ENCODE measurements at regions not wholly inside any gene's neighbourhood (a gene's known extent, or its start where the extent isn't known, plus 50 kb on each side); places are given as distances from the start of the nearest gene placed in this dataset.
"Not testable (repeated sequence)": the region's sequence is repeated elsewhere in the genome, so short reads cannot be mapped to it uniquely, and the experiment has no call there.

GRCh38 chr5:98319299-98320011, 454.0 kb upstream of the RGMB start:
- CTCF ChIA-PET = interaction anchor here (1.6 kb wide), 1 partner anchor 16 kb away, joined by 3 read pairs; no protein-coding TSS in a partner anchor
- no peaks in the 10 kb centered on the region for H3K27me3 Mint-ChIP-seq
- H3K4me3 Mint-ChIP-seq = no peak overlapping the region
- intact Hi-C loops (cut with DNase I, micrococcal nuclease) = no loop called here
- DNase-seq (no peak), ATAC-seq (peak; percentile 57)
- H3K4me1 Mint-ChIP-seq = no peaks in the 10 kb centered on the region
- POLR2A ChIA-PET = interaction anchor here (0.6 kb wide), 1 partner anchor 1437 kb away, joined by 3 read pairs; no protein-coding TSS in a partner anchor
- no peak overlapping the region for H3K27ac Mint-ChIP-seq
- H3K36me3 Mint-ChIP-seq (ENCODE audit: low read depth) = no peaks in the 10 kb centered on the region
- H3K9me3 Mint-ChIP-seq (ENCODE audit: low read depth) = no peaks in the 10 kb centered on the region

DNA sequence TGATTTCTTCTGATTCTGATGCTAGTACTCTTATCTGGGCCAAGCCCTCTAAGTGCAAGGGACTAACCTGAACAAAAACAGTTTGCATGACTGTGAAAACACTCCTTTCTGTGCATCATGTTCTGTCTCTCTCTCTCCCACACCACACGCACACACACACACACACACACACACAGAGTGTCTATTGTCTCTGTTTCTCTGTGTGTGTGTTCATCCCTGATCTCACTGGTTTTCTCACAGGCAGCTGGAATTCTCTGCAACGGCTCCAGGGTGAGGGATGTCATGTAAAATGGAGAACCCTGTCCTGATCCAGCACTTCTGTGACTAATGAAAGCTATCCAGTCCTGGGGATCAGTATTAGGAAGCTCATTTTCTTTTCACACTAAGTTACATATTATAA, 453.1 kb upstream of the RGMB start:
- H3K27me3 Mint-ChIP-seq = no peaks in the 10 kb centered on the region
- H3K9me3 Mint-ChIP-seq (ENCODE audit: low read depth) = no peaks in the 10 kb centered on the region
- no peak for ATAC-seq
- DNase-seq = no peak
- no peaks in the 10 kb centered on the region for H3K36me3 Mint-ChIP-seq (ENCODE audit: low read depth)
- H3K4me1 Mint-ChIP-seq = no peaks in the 10 kb centered on the region
- no peak overlapping the region for H3K4me3 Mint-ChIP-seq
- intact Hi-C loops (cut with DNase I, micrococcal nuclease) = no loop called here
- ChIA-PET POLR2A (no interaction called here), CTCF (interaction anchor here (0.5 kb wide), 1 partner anchor 645 kb away, joined by 3 read pairs; no protein-coding TSS in a partner anchor)
- no peak overlapping the region for H3K27ac Mint-ChIP-seq

DNA sequence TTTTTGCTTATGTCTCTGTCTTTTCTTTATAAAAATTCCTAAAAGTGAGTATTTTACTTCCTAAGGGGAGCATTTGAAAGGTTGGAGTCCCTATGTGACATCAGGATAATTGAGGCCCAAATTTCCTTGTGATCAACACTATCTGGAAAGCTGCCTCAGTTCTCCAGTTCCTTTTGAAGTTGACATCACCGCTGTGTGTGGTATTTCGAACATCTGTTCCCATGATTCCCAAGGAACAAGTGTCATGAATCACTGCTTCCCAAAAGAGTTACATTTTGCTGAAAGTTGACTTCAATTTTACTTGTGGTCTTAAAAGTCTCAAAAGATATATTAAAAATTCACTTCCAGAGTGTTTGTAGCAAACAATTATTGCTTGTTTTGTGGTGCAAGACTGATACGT, 452.1 kb upstream of the RGMB start:
- Mint-ChIP-seq H3K36me3 (ENCODE audit: low read depth) (no peaks in the 10 kb centered on the region), H3K9me3 (ENCODE audit: low read depth) (no peaks in the 10 kb centered on the region), H3K27me3 (no peaks in the 10 kb centered on the region), H3K27ac (no peak overlapping the region), H3K4me3 (no peak overlapping the region), H3K4me1 (no peaks in the 10 kb centered on the region)
- DNase-seq = no peak
- intact Hi-C loops (cut with DNase I, micrococcal nuclease) = no loop called here
- no peak for ATAC-seq
- POLR2A ChIA-PET = no interaction called here
- CTCF ChIA-PET = no interaction called here

DNA sequence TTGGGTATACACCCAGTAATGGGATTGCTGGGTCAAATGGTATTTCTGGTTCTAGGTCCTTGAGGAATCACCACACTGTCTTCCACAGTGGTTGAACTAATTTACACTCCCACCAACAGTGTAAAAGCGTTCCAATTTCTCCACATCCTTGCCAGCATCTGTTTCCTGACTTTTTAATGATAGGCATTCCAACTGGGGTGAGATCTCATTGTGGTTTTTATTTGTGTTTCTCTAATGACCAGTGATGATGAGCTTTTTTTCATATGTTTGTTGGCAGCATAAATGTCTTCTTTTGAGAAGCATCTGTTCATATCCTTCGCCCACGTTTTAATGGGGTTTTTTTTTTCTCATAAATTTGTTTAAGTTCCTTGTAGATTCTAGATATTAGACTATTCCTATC, 448.3 kb upstream of the RGMB start:
- H3K4me3 Mint-ChIP-seq; POLR2A ChIA-PET; H3K36me3 Mint-ChIP-seq (ENCODE audit: low read depth); H3K4me1 Mint-ChIP-seq; H3K9me3 Mint-ChIP-seq (ENCODE audit: low read depth); H3K27ac Mint-ChIP-seq; intact Hi-C loops (cut with DNase I, micrococcal nuclease); ATAC-seq; CTCF ChIA-PET; H3K27me3 Mint-ChIP-seq; DNase-seq: not testable (repeated sequence)

DNA sequence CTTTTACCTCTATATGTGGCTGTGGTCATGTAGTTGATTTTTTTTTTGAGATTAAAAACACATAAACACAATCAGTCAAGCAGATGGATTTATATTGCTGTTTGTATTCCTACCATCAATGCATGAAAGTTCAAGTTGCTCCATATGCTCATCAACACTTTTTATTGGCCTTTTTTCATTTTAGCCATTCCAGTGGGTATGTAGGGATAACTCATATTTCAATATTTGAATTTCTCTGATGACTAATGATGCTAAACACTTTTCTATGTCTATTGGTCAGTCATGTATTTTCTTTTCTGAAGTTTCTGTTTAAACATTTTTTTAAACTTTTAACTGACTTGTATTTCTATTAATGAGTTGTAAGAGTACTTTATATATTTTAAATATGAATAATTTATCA, 445.4 kb upstream of the RGMB start:
- no peak for DNase-seq
- H3K4me1 Mint-ChIP-seq = no peaks in the 10 kb centered on the region
- intact Hi-C loops (cut with DNase I, micrococcal nuclease) = no loop called here
- no peaks in the 10 kb centered on the region for H3K36me3 Mint-ChIP-seq (ENCODE audit: low read depth)
- ChIA-PET CTCF (no interaction called here), POLR2A (no interaction called here)
- no peaks in the 10 kb centered on the region for H3K27me3 Mint-ChIP-seq
- ATAC-seq = no peak
- H3K27ac Mint-ChIP-seq = no peak overlapping the region
- no peaks in the 10 kb centered on the region for H3K9me3 Mint-ChIP-seq (ENCODE audit: low read depth)
- no peak overlapping the region for H3K4me3 Mint-ChIP-seq

GRCh38 chr5:98330871-98331270, 442.6 kb upstream of the RGMB start:
- ATAC-seq = no peak
- H3K4me3 Mint-ChIP-seq = no peak overlapping the region
- no peak overlapping the region for H3K27ac Mint-ChIP-seq
- intact Hi-C loops (cut with DNase I, micrococcal nuclease) = no loop called here
- ChIA-PET POLR2A (no interaction called here), CTCF (interaction anchor here (0.6 kb wide), 1 partner anchor 277 kb away, joined by 3 read pairs; no protein-coding TSS in a partner anchor)
- no peak for DNase-seq
- H3K36me3 Mint-ChIP-seq (ENCODE audit: low read depth) = no peaks in the 10 kb centered on the region
- no peaks in the 10 kb centered on the region for H3K4me1 Mint-ChIP-seq
- H3K27me3 Mint-ChIP-seq = no peaks in the 10 kb centered on the region
- peaks cover 3% of the 10 kb centered on the region for H3K9me3 Mint-ChIP-seq (ENCODE audit: low read depth)

DNA sequence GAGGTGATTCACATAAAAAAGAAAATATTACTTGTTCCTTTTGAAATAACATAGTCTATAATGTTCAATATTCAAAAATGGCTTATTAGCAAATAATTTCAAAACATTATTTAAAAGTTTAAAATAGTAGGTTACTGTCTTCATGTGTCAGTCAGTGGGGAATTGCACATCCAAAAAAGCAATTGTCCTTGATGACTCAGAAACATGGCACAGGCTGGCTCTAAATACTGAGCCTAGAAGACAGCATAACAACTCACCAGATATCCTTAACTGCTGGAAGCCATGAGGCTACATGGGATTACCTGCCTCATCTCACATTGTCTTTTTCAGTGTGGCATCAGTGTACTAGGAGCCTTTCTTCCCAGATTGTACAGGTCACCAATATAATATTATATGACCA, 439.5 kb upstream of the RGMB start:
- intact Hi-C loops (cut with DNase I, micrococcal nuclease) = no loop called here
- ATAC-seq (no peak), DNase-seq (no peak)
- H3K27ac Mint-ChIP-seq = no peak overlapping the region
- no peaks in the 10 kb centered on the region for H3K27me3 Mint-ChIP-seq
- H3K4me1 Mint-ChIP-seq = no peaks in the 10 kb centered on the region
- ChIA-PET POLR2A (no interaction called here), CTCF (no interaction called here)
- H3K36me3 Mint-ChIP-seq (ENCODE audit: low read depth) = no peaks in the 10 kb centered on the region
- H3K4me3 Mint-ChIP-seq = no peak overlapping the region
- peaks cover 3% of the 10 kb centered on the region for H3K9me3 Mint-ChIP-seq (ENCODE audit: low read depth)

DNA sequence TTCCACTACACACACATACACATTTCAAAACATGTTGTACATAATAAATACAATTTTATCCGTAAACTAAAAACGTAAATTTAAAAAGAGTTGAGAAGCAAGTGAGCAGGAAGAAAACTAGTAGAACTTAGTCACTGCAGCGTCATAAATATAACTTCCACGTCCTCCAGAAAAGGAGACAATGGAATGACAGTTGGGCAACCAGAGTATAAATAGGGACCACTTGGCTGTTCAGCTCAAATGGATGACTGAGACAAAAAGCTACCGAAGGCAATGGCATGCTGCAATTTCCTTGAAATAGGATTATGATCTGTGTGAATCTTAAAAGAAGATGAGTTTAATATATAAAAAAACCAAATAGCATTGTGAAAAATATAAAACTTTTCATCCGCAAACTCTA, 438.5 kb upstream of the RGMB start:
- Mint-ChIP-seq H3K27ac (no peak overlapping the region), H3K4me1 (no peaks in the 10 kb centered on the region), H3K27me3 (no peaks in the 10 kb centered on the region), H3K9me3 (ENCODE audit: low read depth) (peaks cover 3% of the 10 kb centered on the region), H3K36me3 (ENCODE audit: low read depth) (no peaks in the 10 kb centered on the region), H3K4me3 (no peak overlapping the region)
- DNase-seq = no peak
- no peak for ATAC-seq
- intact Hi-C loops (cut with DNase I, micrococcal nuclease) = no loop called here
- CTCF ChIA-PET = interaction anchor here (1.0 kb wide), 1 partner anchor 16 kb away, joined by 3 read pairs; no protein-coding TSS in a partner anchor
- POLR2A ChIA-PET = no interaction called here

- H3K36me3 Mint-ChIP-seq (ENCODE audit: low read depth) = no peaks in the 10 kb centered on the region
- ChIA-PET CTCF (no interaction called here), POLR2A (no interaction called here)
- ATAC-seq (no peak), DNase-seq (no peak)
- no peak overlapping the region for H3K4me3 Mint-ChIP-seq
- H3K9me3 Mint-ChIP-seq (ENCODE audit: low read depth) = peaks cover 3% of the 10 kb centered on the region
- intact Hi-C loops (cut with DNase I, micrococcal nuclease) = no loop called here
- no peaks in the 10 kb centered on the region for H3K4me1 Mint-ChIP-seq
- H3K27me3 Mint-ChIP-seq = no peaks in the 10 kb centered on the region
- no peak overlapping the region for H3K27ac Mint-ChIP-seq
These were observed 434.2 kb upstream of the RGMB start for GRCh38 chr5:98339141-98339848.

DNA sequence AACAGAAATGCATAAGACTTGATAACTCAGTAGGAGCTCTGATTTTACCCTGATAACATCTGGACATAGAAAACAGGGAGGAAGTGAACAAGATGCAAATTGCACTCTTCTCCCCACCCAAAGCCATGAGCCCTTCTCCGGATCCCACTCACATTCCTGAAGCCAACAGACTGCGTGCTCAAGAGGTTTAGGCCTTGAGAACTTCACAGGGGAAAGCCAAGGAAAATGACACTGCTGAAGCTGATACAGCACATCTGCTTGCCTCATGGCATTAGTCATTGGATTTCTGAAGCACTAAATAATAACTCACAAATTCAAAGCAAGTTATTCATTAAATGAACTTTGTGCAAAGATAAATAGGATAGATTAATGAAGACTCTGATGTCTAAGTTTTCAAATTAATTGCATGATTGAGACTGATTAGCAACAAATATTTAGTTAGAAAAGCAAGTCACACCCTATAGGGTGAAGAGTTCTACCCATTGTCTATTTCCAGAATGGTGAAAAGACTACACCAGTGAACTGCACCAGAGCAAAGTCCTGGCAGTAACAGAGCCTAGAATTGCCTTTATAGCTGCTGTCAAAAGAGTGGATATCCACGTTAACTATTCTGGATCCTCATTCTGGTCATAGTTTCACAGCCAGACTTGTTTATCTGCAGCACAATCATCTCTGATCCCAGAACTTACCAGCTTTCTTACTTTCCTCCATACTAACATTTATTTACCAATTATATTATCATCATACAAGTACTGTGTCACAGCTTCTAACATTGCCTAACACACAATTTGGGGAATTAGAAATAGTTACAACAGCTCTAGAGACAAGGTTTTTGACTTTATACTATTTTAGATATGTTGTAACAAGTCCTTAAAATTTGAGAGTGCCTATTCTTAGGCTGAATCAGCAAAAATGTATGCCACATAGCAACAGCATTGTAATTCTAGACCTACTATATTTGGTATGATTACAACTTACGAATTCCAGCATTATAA, 432.1 kb upstream of the RGMB start:
- CTCF ChIA-PET = interaction anchor here (0.8 to 0.9 kb wide), 2 partner anchors 10 to 1766 kb away, joined by 4 to 6 read pairs; no protein-coding TSS in a partner anchor
- no peak for ATAC-seq
- H3K4me1 Mint-ChIP-seq = no peaks in the 10 kb centered on the region
- H3K9me3 Mint-ChIP-seq (ENCODE audit: low read depth) = no peaks in the 10 kb centered on the region
- H3K4me3 Mint-ChIP-seq = no peak overlapping the region
- no peak overlapping the region for H3K27ac Mint-ChIP-seq
- H3K36me3 Mint-ChIP-seq (ENCODE audit: low read depth) = no peaks in the 10 kb centered on the region
- DNase-seq = no peak
- no peaks in the 10 kb centered on the region for H3K27me3 Mint-ChIP-seq
- intact Hi-C loops (cut with DNase I, micrococcal nuclease) = no loop called here
- POLR2A ChIA-PET = no interaction called here

DNA sequence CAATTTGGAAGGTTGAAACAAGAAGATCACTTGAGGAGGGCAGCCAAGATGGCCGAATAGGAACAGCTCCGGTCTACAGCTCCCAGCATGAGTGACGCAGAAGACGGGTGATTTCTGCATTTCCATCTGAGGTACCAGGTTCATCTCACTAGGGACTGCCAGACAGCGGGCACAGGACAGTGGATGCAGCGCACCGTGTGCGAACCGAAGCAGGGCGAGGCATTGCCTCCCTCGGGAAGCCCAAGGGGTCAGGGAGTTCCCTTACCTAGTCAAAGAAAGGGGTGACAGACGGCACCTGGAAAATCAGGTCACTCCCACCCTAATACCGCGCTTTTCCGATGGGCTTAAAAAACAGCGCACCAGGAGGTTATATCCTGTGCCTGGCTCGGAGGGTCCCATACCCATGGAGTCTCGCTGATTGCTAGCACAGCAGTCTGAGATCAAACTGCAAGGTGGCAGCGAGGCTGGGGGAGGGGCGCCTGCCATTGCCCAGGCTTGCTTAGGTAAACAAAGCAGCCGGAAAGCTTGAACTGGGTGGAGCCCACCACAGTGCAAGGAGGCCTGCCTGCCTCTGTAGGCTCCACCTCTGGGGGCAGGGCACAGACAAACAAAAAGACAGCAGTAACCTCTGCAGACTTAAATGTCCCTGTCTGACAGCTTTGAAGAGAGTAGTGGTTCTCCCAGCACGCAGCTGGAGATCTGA, 430.4 kb upstream of the RGMB start:
- H3K4me1 Mint-ChIP-seq; H3K36me3 Mint-ChIP-seq (ENCODE audit: low read depth); H3K27me3 Mint-ChIP-seq; intact Hi-C loops (cut with DNase I, micrococcal nuclease); POLR2A ChIA-PET; ATAC-seq; H3K27ac Mint-ChIP-seq; DNase-seq; H3K4me3 Mint-ChIP-seq; H3K9me3 Mint-ChIP-seq (ENCODE audit: low read depth); CTCF ChIA-PET: not testable (repeated sequence)
